GM12878 (cell line): ENCODE measurements at regions not wholly inside any gene's neighbourhood (a gene's known extent, or its start where the extent isn't known, plus 50 kb on each side); places are given as distances from the start of the nearest gene placed in this dataset.

Experiments
- NFXL1 ChIP-seq: fragments of 450-650 bp; IDR thresholded peaks from 2 replicates; pipeline ENCODE4 v1.6.1; 2017; ENCODE audit warnings: antibody characterized with exemption, mild to moderate bottlenecking, borderline replicate concordance
- TCF7 ChIP-seq: IDR thresholded peaks from 2 replicates; pipeline ENCODE4 v1.6.1; 2014; ENCODE audit warnings: antibody characterized with exemption, borderline replicate concordance

DNA sequence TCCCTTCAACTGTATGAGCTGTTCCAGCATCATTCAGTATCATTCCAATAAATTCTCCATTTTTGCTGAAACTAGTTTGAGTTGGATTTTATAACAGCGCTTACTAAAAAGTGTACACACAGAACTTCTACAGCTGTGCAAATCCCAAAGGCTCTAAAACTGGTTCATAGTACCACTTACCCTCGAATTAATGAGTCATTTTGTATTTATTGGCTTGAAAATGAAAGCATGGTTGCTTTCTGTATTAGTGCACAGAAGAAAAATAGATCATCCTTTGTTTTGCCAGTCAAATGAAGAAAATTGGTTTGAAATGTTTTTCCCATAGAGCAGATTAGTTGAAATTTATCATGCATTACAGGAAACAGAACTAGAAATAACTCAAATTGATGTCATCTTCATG is 268.3 kb upstream of the CPNE8 start:
- TF ChIP-seq NFXL1, result no peak
- TF ChIP-seq TCF7, result no peak
